Keratinocyte (primary cell): ENCODE measurements at regions not wholly inside any gene's neighbourhood (a gene's known extent, or its start where the extent isn't known, plus 50 kb on each side); places are given as distances from the start of the nearest gene placed in this dataset.

Source experiments
- EZH2 ChIP-seq: IDR thresholded peaks from one replicate; pipeline ENCODE4 v1.6.1; 2012; ENCODE audit warnings: inconsistent platforms, mild to moderate bottlenecking, low read length, moderate library complexity
- TF ChIP-seq, protein P1 (sequence below), 3 experiments: IDR thresholded peaks in 1 of 3; conservative IDR thresholded peaks in 1 of 3; optimal IDR thresholded peaks in 1 of 3; 2 replicates in 2 of 3; 3 replicates in 1 of 3; pipeline versions ENCODE3 to v1.5.1; 2011; ENCODE audit warnings: low read length in 3 of 3, mild to moderate bottlenecking in 3 of 3, moderate library complexity in 2 of 3, control low read depth in 1 of 3, inconsistent platforms in 1 of 3; ENCODE audit not compliant: insufficient read depth in 2 of 3; ENCODE audit errors: extremely low read depth in 1 of 3

DNA sequence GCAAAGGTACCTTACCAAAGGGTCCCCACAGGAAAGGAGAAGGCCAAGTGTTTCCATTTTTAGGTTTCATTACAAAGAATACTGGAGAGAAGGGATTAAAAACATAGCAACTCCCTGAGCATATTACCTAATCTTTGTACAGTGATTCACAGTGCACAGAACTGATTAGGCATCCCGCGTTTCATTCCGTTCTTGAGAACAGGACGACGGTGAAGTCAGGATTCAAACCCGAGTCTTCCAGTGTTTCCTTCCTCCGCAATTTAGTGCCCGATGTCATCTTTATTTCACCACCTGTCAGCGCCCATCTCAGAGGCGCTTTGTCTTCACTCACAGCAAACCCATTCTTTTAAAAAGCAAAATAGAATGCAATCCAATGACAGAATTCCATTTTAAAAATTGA lies 488.5 kb downstream of the EIPR1 start:
- TF ChIP-seq EZH2: no peak
- TF ChIP-seq, protein P1, sequence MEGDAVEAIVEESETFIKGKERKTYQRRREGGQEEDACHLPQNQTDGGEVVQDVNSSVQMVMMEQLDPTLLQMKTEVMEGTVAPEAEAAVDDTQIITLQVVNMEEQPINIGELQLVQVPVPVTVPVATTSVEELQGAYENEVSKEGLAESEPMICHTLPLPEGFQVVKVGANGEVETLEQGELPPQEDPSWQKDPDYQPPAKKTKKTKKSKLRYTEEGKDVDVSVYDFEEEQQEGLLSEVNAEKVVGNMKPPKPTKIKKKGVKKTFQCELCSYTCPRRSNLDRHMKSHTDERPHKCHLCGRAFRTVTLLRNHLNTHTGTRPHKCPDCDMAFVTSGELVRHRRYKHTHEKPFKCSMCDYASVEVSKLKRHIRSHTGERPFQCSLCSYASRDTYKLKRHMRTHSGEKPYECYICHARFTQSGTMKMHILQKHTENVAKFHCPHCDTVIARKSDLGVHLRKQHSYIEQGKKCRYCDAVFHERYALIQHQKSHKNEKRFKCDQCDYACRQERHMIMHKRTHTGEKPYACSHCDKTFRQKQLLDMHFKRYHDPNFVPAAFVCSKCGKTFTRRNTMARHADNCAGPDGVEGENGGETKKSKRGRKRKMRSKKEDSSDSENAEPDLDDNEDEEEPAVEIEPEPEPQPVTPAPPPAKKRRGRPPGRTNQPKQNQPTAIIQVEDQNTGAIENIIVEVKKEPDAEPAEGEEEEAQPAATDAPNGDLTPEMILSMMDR (optimal IDR thresholded peaks at IDR 0.05 in 1 of 3, IDR thresholded peaks at IDR 0.05 in 1 of 3, conservative IDR thresholded peaks at IDR 0.05 in 1 of 3; ENCODE audit: extremely low read depth in 1 of 3, insufficient read depth in 2 of 3, low read length in 3 of 3): no peak
